ENCODE measurements at regions not wholly inside any gene's neighbourhood (a gene's known extent, or its start where the extent isn't known, plus 50 kb on each side); places are given as distances from the start of the nearest gene placed in this dataset.

DNA sequence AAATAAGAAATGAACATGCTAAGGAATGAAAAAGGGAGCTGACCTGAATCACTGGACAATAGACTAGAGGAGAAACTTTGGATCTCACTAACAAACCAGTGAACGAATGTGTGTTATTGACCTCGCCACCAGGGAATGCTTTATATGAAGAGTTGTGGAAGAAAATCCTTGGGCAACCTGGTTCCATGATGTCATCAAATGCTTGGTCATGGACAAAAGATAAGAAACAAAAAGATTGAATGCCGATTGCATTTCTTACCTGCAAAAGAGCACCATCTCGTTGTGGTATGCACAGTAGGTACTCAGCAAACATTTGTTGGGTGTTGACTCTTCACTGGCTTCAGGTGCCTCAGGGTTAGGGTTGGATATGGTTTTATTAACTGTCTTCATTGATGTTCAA is 165.2 kb upstream of the TSHZ2 start:
- TF ChIP-seq JUND (IDR thresholded peaks at IDR 0.05), result no peak
- TF ChIP-seq, protein P1, sequence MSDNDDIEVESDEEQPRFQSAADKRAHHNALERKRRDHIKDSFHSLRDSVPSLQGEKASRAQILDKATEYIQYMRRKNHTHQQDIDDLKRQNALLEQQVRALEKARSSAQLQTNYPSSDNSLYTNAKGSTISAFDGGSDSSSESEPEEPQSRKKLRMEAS (IDR thresholded peaks at IDR 0.05), result no peak
- TF ChIP-seq, protein P2, sequence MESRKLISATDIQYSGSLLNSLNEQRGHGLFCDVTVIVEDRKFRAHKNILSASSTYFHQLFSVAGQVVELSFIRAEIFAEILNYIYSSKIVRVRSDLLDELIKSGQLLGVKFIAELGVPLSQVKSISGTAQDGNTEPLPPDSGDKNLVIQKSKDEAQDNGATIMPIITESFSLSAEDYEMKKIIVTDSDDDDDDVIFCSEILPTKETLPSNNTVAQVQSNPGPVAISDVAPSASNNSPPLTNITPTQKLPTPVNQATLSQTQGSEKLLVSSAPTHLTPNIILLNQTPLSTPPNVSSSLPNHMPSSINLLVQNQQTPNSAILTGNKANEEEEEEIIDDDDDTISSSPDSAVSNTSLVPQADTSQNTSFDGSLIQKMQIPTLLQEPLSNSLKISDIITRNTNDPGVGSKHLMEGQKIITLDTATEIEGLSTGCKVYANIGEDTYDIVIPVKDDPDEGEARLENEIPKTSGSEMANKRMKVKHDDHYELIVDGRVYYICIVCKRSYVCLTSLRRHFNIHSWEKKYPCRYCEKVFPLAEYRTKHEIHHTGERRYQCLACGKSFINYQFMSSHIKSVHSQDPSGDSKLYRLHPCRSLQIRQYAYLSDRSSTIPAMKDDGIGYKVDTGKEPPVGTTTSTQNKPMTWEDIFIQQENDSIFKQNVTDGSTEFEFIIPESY (IDR thresholded peaks at IDR 0.05; ENCODE audit: extremely low read depth, insufficient replicate concordance, low read length), result no peak
- TF ChIP-seq, protein P3, sequence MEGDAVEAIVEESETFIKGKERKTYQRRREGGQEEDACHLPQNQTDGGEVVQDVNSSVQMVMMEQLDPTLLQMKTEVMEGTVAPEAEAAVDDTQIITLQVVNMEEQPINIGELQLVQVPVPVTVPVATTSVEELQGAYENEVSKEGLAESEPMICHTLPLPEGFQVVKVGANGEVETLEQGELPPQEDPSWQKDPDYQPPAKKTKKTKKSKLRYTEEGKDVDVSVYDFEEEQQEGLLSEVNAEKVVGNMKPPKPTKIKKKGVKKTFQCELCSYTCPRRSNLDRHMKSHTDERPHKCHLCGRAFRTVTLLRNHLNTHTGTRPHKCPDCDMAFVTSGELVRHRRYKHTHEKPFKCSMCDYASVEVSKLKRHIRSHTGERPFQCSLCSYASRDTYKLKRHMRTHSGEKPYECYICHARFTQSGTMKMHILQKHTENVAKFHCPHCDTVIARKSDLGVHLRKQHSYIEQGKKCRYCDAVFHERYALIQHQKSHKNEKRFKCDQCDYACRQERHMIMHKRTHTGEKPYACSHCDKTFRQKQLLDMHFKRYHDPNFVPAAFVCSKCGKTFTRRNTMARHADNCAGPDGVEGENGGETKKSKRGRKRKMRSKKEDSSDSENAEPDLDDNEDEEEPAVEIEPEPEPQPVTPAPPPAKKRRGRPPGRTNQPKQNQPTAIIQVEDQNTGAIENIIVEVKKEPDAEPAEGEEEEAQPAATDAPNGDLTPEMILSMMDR (IDR thresholded peaks at IDR 0.05 in 2 of 3, conservative IDR thresholded peaks at IDR 0.05 in 1 of 3; ENCODE audit: borderline replicate concordance in 1 of 3, insufficient read depth in 1 of 3, low read depth in 2 of 3, low read length in 2 of 3), result no peak
- no peak for TF ChIP-seq EGR1 (IDR thresholded peaks at IDR 0.05; ENCODE audit: low read depth)
- TF ChIP-seq EZH2 (IDR thresholded peaks at IDR 0.05), result no peak
- no peak for TF ChIP-seq CEBPB (IDR thresholded peaks at IDR 0.05; ENCODE audit: low read depth)
- TF ChIP-seq POLR2AphosphoS5 (IDR thresholded peaks at IDR 0.05; ENCODE audit: low read depth, low read length), result no peak
- TF ChIP-seq POLR2A (IDR thresholded peaks at IDR 0.05; ENCODE audit: borderline replicate concordance, extremely low read depth, insufficient read depth, insufficient read length), result no peak

Measured in HCT116 (cell line).